Psoas muscle (tissue), 7 donors: ENCODE measurements at regions not wholly inside any gene's neighbourhood (a gene's known extent, or its start where the extent isn't known, plus 50 kb on each side); places are given as distances from the start of the nearest gene placed in this dataset.
"Not testable (repeated sequence)": the region's sequence is repeated elsewhere in the genome, so short reads cannot be mapped to it uniquely, and the experiment has no call there.

Experiments used
- ATAC-seq, 4 donors: fragments of 200-7000 bp; cut with Tn5 transposase; one replicate each; pipeline ENCODE4 v1.9.1; 2020; ENCODE audit warnings: moderate library complexity in 3 of 4, mild to moderate bottlenecking in 2 of 4
- DNase-seq, 2 donors: peaks; one replicate each; pipeline ENCODE4 v3.0.0-alpha.2; 2020
- H3K27ac ChIP-seq: fragments of 200-600 bp; one replicate; pipeline ENCODE4 v1.8.0; 2022
- H3K27me3 ChIP-seq, 3 donors: fragments of 200-600 bp in 1 of 3; one replicate each; pipeline versions ENCODE4 v1.6.1 to v1.8.0; 2013 to 2022; ENCODE audit warnings: low read length in 2 of 3, mild to moderate bottlenecking in 2 of 3, moderate library complexity in 1 of 3; ENCODE audit not compliant: insufficient read depth in 3 of 3
- H3K36me3 ChIP-seq, 2 donors: fragments of 200-600 bp in 1 of 2; one replicate each; pipeline versions ENCODE4 v1.6.1 to v1.8.0; 2013 to 2022; ENCODE audit warnings: low read depth in 1 of 2, mild to moderate bottlenecking in 1 of 2, moderate library complexity in 1 of 2; ENCODE audit not compliant: insufficient read depth in 1 of 2
- H3K4me1 ChIP-seq: fragments of 200-600 bp; one replicate; pipeline ENCODE4 v1.8.0; 2022
- H3K4me3 ChIP-seq: fragments of 200-600 bp; one replicate; pipeline ENCODE4 v1.8.0; 2022; ENCODE audit warnings: mild to moderate bottlenecking
- H3K9me3 ChIP-seq: fragments of 200-600 bp; one replicate; pipeline ENCODE4 v1.8.0; 2022
- CTCF ChIP-seq: fragments of 200-600 bp; IDR thresholded peaks from one replicate; pipeline ENCODE4 v1.8.0; 2022; ENCODE audit warnings: antibody characterized with exemption
- WGBS, 3 donors: extraction: QIAGEN DNeasy Blood & Tissue Kit; methylation state at CpG; one replicate each; pipeline versions ENCODE4 v1.1.6 to v1.1.7; 2013; 5-methylcytosine and 5-hydroxymethylcytosine counted together
- intact Hi-C, 2 donors: fragments of 100-400 bp; cut with DNase I; formaldehyde crosslinking; loops; one replicate each; pipeline versions ENCODE4 v1.11.0 to v1.14.2; 2022
- donor health status: healthy with polysubstance abuse.
- donor health status: DM: no; HTN: no; CAD: no; lungs with moderate emphysema.
- donor health status: Bipolar disorder and iron deficiency.
- donor health status: healthy.
- donor health status: DM: yes; HTN: yes; CAD: no.
- donor health status: DM: no; HTN: no; CAD: no.
- donor health status: DM: yes; HTN: yes; CAD: no.

DNA sequence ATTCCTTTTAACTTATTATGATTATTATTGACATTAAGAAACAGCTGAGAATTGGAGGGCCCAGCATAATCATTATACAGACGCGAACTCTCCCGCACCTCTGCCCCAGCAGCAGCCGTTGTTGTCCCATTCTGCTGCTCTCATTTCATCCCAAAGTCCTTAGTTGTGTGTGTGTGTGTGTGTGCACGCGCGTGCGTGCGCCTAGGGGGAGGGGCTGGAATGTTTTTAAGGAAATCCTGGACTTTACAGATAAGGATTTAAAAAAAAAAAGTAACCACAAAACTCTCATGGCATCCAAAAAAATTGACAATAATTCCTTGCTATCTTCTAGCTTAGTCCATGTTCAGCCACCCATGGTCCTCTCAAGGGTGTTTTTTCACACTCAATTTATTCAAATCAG lies 134.2 kb downstream of the WNT7A start:
- Histone ChIP-seq H3K27ac (no peak overlapping the region), H3K36me3 (no peaks in the 10 kb centered on the region), H3K4me3 (no peak overlapping the region), H3K9me3 (no peaks in the 10 kb centered on the region), H3K27me3 (peaks cover 0 to 15% (median 4%) of the 10 kb centered on the region in 3 donors), H3K4me1 (no peaks in the 10 kb centered on the region)
- DNase-seq (no peak), ATAC-seq (no peak)
- intact Hi-C loops: no loop called here
- no peak for TF ChIP-seq CTCF
- WGBS, 3 donors: 50 to 65% (median 63%) methylated on average over 9 of the region's 9 CpGs

DNA sequence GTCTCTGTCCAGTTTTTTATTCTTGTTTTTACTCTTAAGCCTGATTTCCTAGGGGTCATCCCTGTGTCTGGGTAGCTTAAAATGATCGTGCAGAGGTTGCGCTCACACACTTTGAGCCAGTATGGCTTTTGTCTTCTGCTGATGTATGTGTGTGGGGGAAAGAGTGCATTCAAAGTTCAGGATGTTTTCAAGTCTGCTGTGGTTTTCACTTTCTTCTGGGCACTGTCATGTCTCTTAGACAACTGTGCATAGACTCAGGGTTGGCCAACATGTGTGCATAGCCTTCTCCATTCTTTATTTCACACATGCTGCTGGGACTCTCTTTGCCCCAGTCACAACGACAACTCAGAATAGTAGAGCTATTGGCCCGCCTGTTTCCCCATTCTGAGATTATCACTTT lies 139.1 kb downstream of the WNT7A start:
- peaks cover 5% of the 10 kb centered on the region for H3K9me3 ChIP-seq
- no peak overlapping the region for H3K4me3 ChIP-seq
- ATAC-seq (no peak), DNase-seq (no peak)
- no peak overlapping the region for H3K27ac ChIP-seq
- intact Hi-C loops: no loop called here
- no peak for TF ChIP-seq CTCF
- peaks cover 0 to 6% (median 5%) of the 10 kb centered on the region in 3 donors for H3K27me3 ChIP-seq
- no peaks in the 10 kb centered on the region for H3K36me3 ChIP-seq
- no peaks in the 10 kb centered on the region for H3K4me1 ChIP-seq
- WGBS, 3 donors: 73 to 81% (median 76%) methylated on average over 4 of the region's 4 CpGs

GRCh38 chr3:13733726-13734125 lies 146.1 kb downstream of the WNT7A start:
- intact Hi-C loops, H3K27me3 ChIP-seq, H3K4me1 ChIP-seq, ATAC-seq, H3K9me3 ChIP-seq, H3K4me3 ChIP-seq, H3K36me3 ChIP-seq, DNase-seq, H3K27ac ChIP-seq: not testable (repeated sequence)
- 87 to 96% (median 94%) methylated on average over 1 of the region's 1 CpG for WGBS, 3 donors

- H3K4me1 ChIP-seq: no peaks in the 10 kb centered on the region
- no peak for TF ChIP-seq CTCF
- DNase-seq (no peak), ATAC-seq (no peak)
- H3K27ac ChIP-seq: no peak overlapping the region
- no peaks in the 10 kb centered on the region for H3K27me3 ChIP-seq
- intact Hi-C loops: no loop called here
- H3K4me3 ChIP-seq: no peak overlapping the region
- H3K9me3 ChIP-seq: no peaks in the 10 kb centered on the region
- no peaks in the 10 kb centered on the region for H3K36me3 ChIP-seq
- 58 to 68% (median 63%) methylated on average over 2 of the region's 2 CpGs for WGBS, 3 donors
Measured at GRCh38 chr3:13728487-13728886, 151.4 kb downstream of the WNT7A start.

DNA sequence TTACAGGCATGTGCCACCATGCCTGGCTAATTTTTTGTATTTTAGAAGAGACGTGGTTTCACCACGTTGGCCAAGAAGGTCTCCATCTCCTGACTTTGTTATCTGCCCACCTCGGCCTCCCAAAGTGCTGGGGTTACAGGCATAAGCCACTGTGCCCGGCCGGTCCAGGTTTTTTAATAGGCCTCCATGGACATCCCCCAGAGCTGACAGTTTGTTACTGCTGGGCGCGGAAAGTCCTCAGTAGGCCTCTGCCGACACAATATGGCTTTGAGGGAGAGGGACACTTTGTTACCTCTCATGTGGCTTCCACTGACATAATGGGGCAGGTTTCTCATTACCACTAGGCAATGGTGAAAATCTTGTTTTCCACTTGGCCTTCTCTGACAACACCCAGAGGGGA lies 152.0 kb downstream of the WNT7A start:
- DNase-seq (no peak), ATAC-seq (no peak)
- no peaks in the 10 kb centered on the region for H3K4me1 ChIP-seq
- no peaks in the 10 kb centered on the region for H3K9me3 ChIP-seq
- WGBS, 3 donors: 78 to 83% (median 81%) methylated on average over 8 of the region's 8 CpGs
- no peaks in the 10 kb centered on the region for H3K27me3 ChIP-seq
- H3K36me3 ChIP-seq: no peaks in the 10 kb centered on the region
- intact Hi-C loops: no loop called here
- no peak overlapping the region for H3K4me3 ChIP-seq
- H3K27ac ChIP-seq: no peak overlapping the region
- TF ChIP-seq CTCF: no peak
